Mesenchymal stem cell (in vitro differentiated cells and primary cell): ENCODE measurements at regions not wholly inside any gene's neighbourhood (a gene's known extent, or its start where the extent isn't known, plus 50 kb on each side); places are given as distances from the start of the nearest gene placed in this dataset.

Experiments
- DNase-seq: peaks from one replicate; pipeline ENCODE4 v3.0.0-alpha.2; 2013
- H2AFZ ChIP-seq: one replicate; pipeline ENCODE4 v1.6.1; 2013; ENCODE audit warnings: low read depth, mild to moderate bottlenecking, control low read depth, inconsistent platforms, low read length, moderate library complexity
- H2AK5ac ChIP-seq: 2 replicates; pipeline ENCODE4 v1.6.1; 2013; ENCODE audit warnings: low read length, moderate library complexity, mild to moderate bottlenecking, inconsistent platforms; ENCODE audit not compliant: severe bottlenecking
- H2BK120ac ChIP-seq: one replicate; pipeline ENCODE4 v1.6.1; 2013; ENCODE audit warnings: low read depth, mild to moderate bottlenecking, inconsistent platforms, low read length, moderate library complexity
- H2BK12ac ChIP-seq, 2 experiments: one replicate each; pipeline ENCODE4 v1.6.1; 2013; ENCODE audit warnings: inconsistent platforms in 2 of 2, low read length in 2 of 2, mild to moderate bottlenecking in 2 of 2, moderate library complexity in 2 of 2, control low read depth in 1 of 2
- H2BK15ac ChIP-seq: one replicate; pipeline ENCODE4 v1.6.1; 2013; ENCODE audit warnings: mild to moderate bottlenecking, low read depth, inconsistent platforms; ENCODE audit not compliant: poor library complexity, severe bottlenecking
- H2BK5ac ChIP-seq: 2 replicates; pipeline ENCODE4 v1.6.1; 2013; ENCODE audit warnings: low read depth, mild to moderate bottlenecking, low read length, control low read depth, inconsistent platforms; ENCODE audit not compliant: poor library complexity, severe bottlenecking
- H3K14ac ChIP-seq, 2 experiments: one replicate each; pipeline ENCODE4 v1.6.1; 2013; ENCODE audit warnings: inconsistent platforms in 2 of 2, low read length in 2 of 2, control low read depth in 1 of 2, mild to moderate bottlenecking in 1 of 2, moderate library complexity in 1 of 2
- H3K18ac ChIP-seq, 2 experiments: one replicate each; pipeline ENCODE4 v1.6.1; 2013; ENCODE audit warnings: inconsistent platforms in 2 of 2, low read length in 2 of 2, control low read depth in 1 of 2, low read depth in 1 of 2, mild to moderate bottlenecking in 1 of 2
- H3K23ac ChIP-seq, 2 experiments: one replicate each; pipeline ENCODE4 v1.6.1; 2013; ENCODE audit warnings: inconsistent platforms in 2 of 2, low read length in 2 of 2, mild to moderate bottlenecking in 2 of 2, moderate library complexity in 2 of 2, control low read depth in 1 of 2
- H3K27ac ChIP-seq: 2 replicates; pipeline ENCODE4 v1.5.1; 2013; ENCODE audit warnings: mild to moderate bottlenecking, moderate library complexity, low read length, control low read depth, inconsistent platforms; ENCODE audit not compliant: poor library complexity, severe bottlenecking
- H3K27me3 ChIP-seq, 2 experiments: 2 replicates each; pipeline versions ENCODE4 v1.6.1 to v1.7.0; 2013; ENCODE audit warnings: low read length in 2 of 2, mild to moderate bottlenecking in 2 of 2, moderate library complexity in 2 of 2, control low read depth in 1 of 2, inconsistent platforms in 1 of 2; ENCODE audit not compliant: control insufficient read depth in 1 of 2, insufficient read depth in 1 of 2
- H3K36me3 ChIP-seq, 2 experiments: 2 replicates each; pipeline versions ENCODE4 v1.6.1 to v1.7.0; 2013; ENCODE audit warnings: low read length in 2 of 2, control low read depth in 1 of 2, inconsistent platforms in 1 of 2, low read depth in 1 of 2, mild to moderate bottlenecking in 1 of 2; ENCODE audit not compliant: insufficient read depth in 2 of 2, control insufficient read depth in 1 of 2
- H3K4ac ChIP-seq, 2 experiments: one replicate each; pipeline ENCODE4 v1.6.1; 2013; ENCODE audit warnings: inconsistent platforms in 2 of 2, low read length in 2 of 2, mild to moderate bottlenecking in 2 of 2, moderate library complexity in 2 of 2, control low read depth in 1 of 2, low read depth in 1 of 2
- H3K4me1 ChIP-seq: 2 replicates; pipeline ENCODE4 v1.6.1; 2013; ENCODE audit warnings: low read depth, low read length, control low read depth; ENCODE audit not compliant: control insufficient read depth, insufficient read depth
- H3K4me2 ChIP-seq: 2 replicates; pipeline ENCODE4 v1.6.1; 2013; ENCODE audit warnings: low read length, mild to moderate bottlenecking, inconsistent platforms; ENCODE audit not compliant: poor library complexity, severe bottlenecking
- H3K4me3 ChIP-seq, 2 experiments: 2 replicates each; pipeline versions ENCODE4 v1.5.1 to v1.7.0; 2013; ENCODE audit warnings: low read length in 2 of 2, mild to moderate bottlenecking in 2 of 2, control low read depth in 1 of 2, low read depth in 1 of 2; ENCODE audit not compliant: insufficient read depth in 1 of 2
- H3K79me1 ChIP-seq: replicated peaks from 2 replicates; pipeline ENCODE4 v1.6.1; 2013; ENCODE audit warnings: mild to moderate bottlenecking, control low read depth, low read length, inconsistent platforms; ENCODE audit not compliant: poor library complexity, severe bottlenecking
- H3K9ac ChIP-seq: 2 replicates; pipeline ENCODE4 v1.7.0; 2013; ENCODE audit warnings: mild to moderate bottlenecking, low read length, moderate library complexity
- H3K9me3 ChIP-seq: 2 replicates; pipeline ENCODE4 v1.7.0; 2013; ENCODE audit warnings: mild to moderate bottlenecking, low read length; ENCODE audit not compliant: control insufficient read depth
- H4K8ac ChIP-seq: one replicate; pipeline ENCODE4 v1.6.1; 2013; ENCODE audit warnings: inconsistent platforms, mild to moderate bottlenecking, low read length, moderate library complexity
- H4K91ac ChIP-seq: one replicate; pipeline ENCODE4 v1.6.1; 2013; ENCODE audit warnings: mild to moderate bottlenecking, low read length, inconsistent platforms
- WGBS: methylation state at CpG from one replicate; pipeline ENCODE4 v1.1.7; 2013; ENCODE audit warnings: mixed read lengths; 5-methylcytosine and 5-hydroxymethylcytosine counted together

- Histone ChIP-seq H3K4ac (no peak overlapping the region), H3K4me3 (no peak overlapping the region), H3K27me3 (no peaks in the 10 kb centered on the region), H2BK5ac (no peak overlapping the region), H2BK120ac (no peak overlapping the region), H3K4me2 (no peak overlapping the region), H3K23ac (no peak overlapping the region), H3K9ac (no peak overlapping the region), H4K8ac (no peak overlapping the region), H3K4me1 (no peaks in the 10 kb centered on the region), H4K91ac (no peak overlapping the region), H3K79me1 (no peaks in the 10 kb centered on the region), H3K14ac (no peak overlapping the region), H2BK15ac (no peak overlapping the region), H2AK5ac (no peak overlapping the region), H3K18ac (no peak overlapping the region), H2BK12ac (no peak overlapping the region), H3K27ac (no peak overlapping the region), H2AFZ (no peak overlapping the region), H3K9me3 (no peaks in the 10 kb centered on the region), H3K36me3 (no peaks in the 10 kb centered on the region)
- no peak for DNase-seq
- WGBS: 39% methylated on average over 3 of the region's 3 CpGs
Measured at GRCh38 chr5:115050866-115051265, 118.8 kb downstream of the TRIM36 start.

GRCh38 chr5:115033861-115034260 is 135.8 kb downstream of the TRIM36 start:
- no peaks in the 10 kb centered on the region for H3K27me3 ChIP-seq
- no peaks in the 10 kb centered on the region for H3K36me3 ChIP-seq
- H2BK15ac ChIP-seq: no peak overlapping the region
- H3K18ac ChIP-seq: no peak overlapping the region
- H3K9ac ChIP-seq: no peak overlapping the region
- H2AFZ ChIP-seq: no peak overlapping the region
- H4K91ac ChIP-seq: no peak overlapping the region
- no peak overlapping the region for H3K4ac ChIP-seq
- H3K9me3 ChIP-seq: peaks cover 9% of the 10 kb centered on the region
- H2BK5ac ChIP-seq: no peak overlapping the region
- H3K23ac ChIP-seq: no peak overlapping the region
- H2BK12ac ChIP-seq: no peak overlapping the region
- H2BK120ac ChIP-seq: no peak overlapping the region
- H3K4me2 ChIP-seq: no peak overlapping the region
- DNase-seq: no peak
- H4K8ac ChIP-seq: no peak overlapping the region
- H3K27ac ChIP-seq: no peak overlapping the region
- no peaks in the 10 kb centered on the region for H3K79me1 ChIP-seq
- no peak overlapping the region for H3K4me3 ChIP-seq
- H3K4me1 ChIP-seq: no peaks in the 10 kb centered on the region
- no peak overlapping the region for H2AK5ac ChIP-seq
- H3K14ac ChIP-seq: no peak overlapping the region
- WGBS: 42% methylated on average over 1 of the region's 4 CpGs

DNA sequence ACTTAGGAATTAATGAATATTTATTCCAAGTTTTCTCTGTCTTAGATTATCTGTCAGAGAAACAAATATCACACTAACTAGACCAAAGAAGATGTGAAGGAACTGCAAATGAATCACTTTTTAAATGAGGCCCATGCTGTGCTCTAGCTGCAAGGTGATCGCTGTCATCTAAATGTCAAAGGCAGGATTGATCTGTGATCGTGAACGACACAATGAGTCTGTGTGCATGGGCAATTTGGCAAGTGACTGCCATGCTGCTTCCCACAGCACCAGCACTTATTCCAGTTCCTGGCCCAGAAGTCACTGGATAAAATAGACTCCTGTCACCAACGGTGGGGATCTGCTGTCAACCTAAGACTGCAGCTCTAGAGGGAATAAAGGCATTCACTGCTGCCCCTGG is 141.2 kb downstream of the TRIM36 start:
- no peaks in the 10 kb centered on the region for H3K4me1 ChIP-seq
- H2BK12ac ChIP-seq: no peak overlapping the region
- H2BK120ac ChIP-seq: no peak overlapping the region
- no peaks in the 10 kb centered on the region for H3K79me1 ChIP-seq
- no peak overlapping the region for H3K27ac ChIP-seq
- no peak overlapping the region for H3K9ac ChIP-seq
- no peak overlapping the region for H3K4me2 ChIP-seq
- no peaks in the 10 kb centered on the region for H3K9me3 ChIP-seq
- no peak overlapping the region for H3K23ac ChIP-seq
- no peak overlapping the region for H3K18ac ChIP-seq
- no peak for DNase-seq
- H3K36me3 ChIP-seq: no peaks in the 10 kb centered on the region
- 62% methylated on average over 4 of the region's 4 CpGs for WGBS
- no peak overlapping the region for H2BK5ac ChIP-seq
- no peak overlapping the region for H4K91ac ChIP-seq
- no peak overlapping the region for H3K14ac ChIP-seq
- no peak overlapping the region for H3K4me3 ChIP-seq
- no peak overlapping the region for H2AFZ ChIP-seq
- H2AK5ac ChIP-seq: no peak overlapping the region
- no peak overlapping the region for H4K8ac ChIP-seq
- no peak overlapping the region for H2BK15ac ChIP-seq
- H3K27me3 ChIP-seq: no peaks in the 10 kb centered on the region
- no peak overlapping the region for H3K4ac ChIP-seq

- Histone ChIP-seq H3K4me1 (no peaks in the 10 kb centered on the region), H3K4me2 (no peak overlapping the region), H2BK12ac (no peak overlapping the region), H3K23ac (no peak overlapping the region), H3K27ac (no peak overlapping the region), H3K18ac (no peak overlapping the region), H3K9me3 (no peaks in the 10 kb centered on the region), H2AK5ac (no peak overlapping the region), H4K91ac (no peak overlapping the region), H2BK5ac (no peak overlapping the region), H3K4ac (no peak overlapping the region), H3K4me3 (no peak overlapping the region), H2AFZ (no peak overlapping the region), H4K8ac (no peak overlapping the region), H2BK15ac (no peak overlapping the region), H3K79me1 (no peaks in the 10 kb centered on the region), H3K36me3 (no peaks in the 10 kb centered on the region), H3K14ac (no peak overlapping the region), H2BK120ac (no peak overlapping the region), H3K27me3 (no peaks in the 10 kb centered on the region), H3K9ac (no peak overlapping the region)
- no peak for DNase-seq
- 48% methylated on average over 1 of the region's 1 CpG for WGBS
Measured at GRCh38 chr5:115024922-115025321, 144.8 kb downstream of the TRIM36 start.
